ENCODE measurements at regions not wholly inside any gene's neighbourhood (a gene's known extent, or its start where the extent isn't known, plus 50 kb on each side); places are given as distances from the start of the nearest gene placed in this dataset.
"Not testable (repeated sequence)": the region's sequence is repeated elsewhere in the genome, so short reads cannot be mapped to it uniquely, and the experiment has no call there.

DNA sequence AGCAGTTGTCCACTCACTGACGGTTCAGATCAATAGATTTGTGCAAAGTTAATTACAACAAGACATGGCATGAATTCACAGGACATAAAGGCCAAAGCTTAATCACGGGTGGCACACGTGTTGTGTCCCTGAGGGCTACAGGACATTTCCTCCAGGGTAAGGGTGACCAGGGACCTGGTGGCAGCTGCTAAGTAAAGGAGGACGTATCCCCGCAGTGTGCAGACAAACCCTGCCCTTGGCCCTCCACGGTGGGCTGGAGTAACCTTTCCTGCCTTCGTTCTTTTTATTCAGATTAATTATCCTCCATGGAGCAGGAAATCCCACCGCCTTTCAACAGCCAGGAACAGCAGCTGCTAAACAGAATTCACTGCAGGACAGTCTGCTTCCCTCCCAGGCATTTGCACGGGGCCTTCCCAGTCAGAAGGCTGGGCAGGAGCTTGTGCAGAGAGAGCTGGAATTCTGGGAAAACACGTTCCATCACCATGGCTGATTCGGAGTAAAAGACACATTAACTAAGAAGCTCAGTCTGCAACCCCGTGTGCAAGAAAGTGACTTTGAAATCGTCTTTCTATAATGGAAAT lies 289.9 kb upstream of the SFSWAP start:
- no peaks in the 10 kb centered on the region for H3K4me1 Mint-ChIP-seq
- H3K27me3 Mint-ChIP-seq, result peaks cover 29% of the 10 kb centered on the region
- no peak overlapping the region for H3K4me3 Mint-ChIP-seq
- no peak for ATAC-seq
- no peak for DNase-seq
- peaks cover 8 to 47% of the 10 kb centered on the region in 2 donors for H3K9me3 Mint-ChIP-seq
- no peak overlapping the region for H3K27ac Mint-ChIP-seq

DNA sequence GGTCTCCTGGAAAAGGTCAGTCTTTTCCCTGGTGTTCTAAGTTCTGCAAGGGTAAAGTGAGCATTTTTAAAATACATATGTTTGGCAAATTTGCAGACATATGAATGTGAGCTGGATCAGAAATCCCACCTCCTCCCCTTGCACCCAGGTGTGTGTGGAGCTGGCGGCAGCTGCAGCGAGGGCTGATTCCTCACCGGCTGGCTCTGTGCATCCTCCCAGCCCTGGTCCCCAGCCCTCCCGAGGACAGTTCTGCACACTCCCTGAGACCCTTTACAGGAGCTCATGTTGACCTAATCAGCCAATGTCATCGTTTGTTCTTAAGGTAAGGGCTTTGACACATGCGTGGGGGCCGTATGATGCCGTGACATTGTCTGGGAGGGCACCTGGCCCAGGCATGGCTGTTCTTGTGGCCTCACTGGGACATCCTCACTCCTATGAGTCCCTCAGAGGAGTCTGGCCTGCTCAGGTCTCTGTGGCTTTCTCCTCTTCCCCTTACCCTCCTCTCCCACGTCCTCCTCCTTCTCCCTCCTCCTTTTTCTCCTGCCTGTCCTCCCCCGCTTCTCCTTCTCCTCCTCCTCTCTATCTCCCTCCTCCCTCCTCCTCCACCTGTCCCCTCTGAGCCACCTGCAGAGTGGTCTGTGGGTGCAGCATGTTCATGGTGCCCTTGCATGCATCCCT lies 289.2 kb upstream of the SFSWAP start:
- DNase-seq, result no peak
- Mint-ChIP-seq H3K4me1 (no peaks in the 10 kb centered on the region), H3K9me3 (peaks cover 8 to 43% of the 10 kb centered on the region in 2 donors), H3K4me3 (no peak overlapping the region), H3K27ac (peak overlapping the region in 1 of 2 donors; percentile 37), H3K27me3 (peaks cover 29% of the 10 kb centered on the region)
- no peak for ATAC-seq

DNA sequence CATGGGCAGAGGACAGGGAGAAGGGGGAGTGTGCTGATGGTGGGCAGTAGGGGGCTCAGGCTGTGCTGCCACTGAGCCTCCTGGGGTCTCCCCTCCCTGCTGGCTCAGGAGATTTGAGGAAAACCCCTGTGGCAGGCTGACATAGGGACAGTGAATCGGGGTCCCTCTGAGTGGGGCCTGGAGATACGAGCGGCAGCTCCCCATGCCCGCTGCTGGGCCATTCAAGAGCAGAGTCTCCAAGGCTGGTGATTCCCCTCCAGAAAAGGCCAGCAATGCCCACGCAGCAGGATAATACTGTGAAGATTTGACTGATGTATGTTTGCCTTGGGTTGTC lies 288.7 kb upstream of the SFSWAP start:
- Mint-ChIP-seq H3K9me3 (peaks cover 8 to 39% of the 10 kb centered on the region in 2 donors), H3K4me3 (no peak overlapping the region), H3K27ac (no peak overlapping the region), H3K27me3 (peaks cover 29% of the 10 kb centered on the region), H3K4me1 (no peaks in the 10 kb centered on the region)
- DNase-seq (no peak), ATAC-seq (no peak)

DNA sequence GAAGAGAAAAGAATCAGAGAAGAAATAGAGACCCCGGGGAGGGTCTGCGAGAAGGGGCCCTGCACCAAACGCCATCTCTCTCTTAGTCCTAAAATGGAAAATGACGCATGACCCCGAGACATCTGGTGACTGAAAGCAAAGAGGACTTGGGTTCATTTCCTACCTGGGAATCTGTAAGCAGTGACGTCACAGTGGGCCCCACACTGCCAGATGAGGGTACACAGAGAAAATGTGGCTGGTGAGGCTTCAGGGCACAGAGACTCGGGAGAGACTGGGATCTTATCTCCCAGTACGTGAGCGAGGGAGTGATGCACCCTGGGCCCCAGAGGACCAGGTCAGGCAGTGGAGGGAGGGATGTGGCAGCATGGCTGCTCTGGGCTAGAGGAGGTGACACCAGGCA lies 288.1 kb upstream of the SFSWAP start:
- no peak overlapping the region for H3K4me3 Mint-ChIP-seq
- H3K27me3 Mint-ChIP-seq, result peaks cover 29% of the 10 kb centered on the region
- H3K4me1 Mint-ChIP-seq, result no peaks in the 10 kb centered on the region
- H3K9me3 Mint-ChIP-seq, result peaks cover 8 to 36% of the 10 kb centered on the region in 2 donors
- peak overlapping the region in 1 of 2 donors; percentile 76 for H3K27ac Mint-ChIP-seq
- ATAC-seq, result no peak
- DNase-seq, result no peak

DNA sequence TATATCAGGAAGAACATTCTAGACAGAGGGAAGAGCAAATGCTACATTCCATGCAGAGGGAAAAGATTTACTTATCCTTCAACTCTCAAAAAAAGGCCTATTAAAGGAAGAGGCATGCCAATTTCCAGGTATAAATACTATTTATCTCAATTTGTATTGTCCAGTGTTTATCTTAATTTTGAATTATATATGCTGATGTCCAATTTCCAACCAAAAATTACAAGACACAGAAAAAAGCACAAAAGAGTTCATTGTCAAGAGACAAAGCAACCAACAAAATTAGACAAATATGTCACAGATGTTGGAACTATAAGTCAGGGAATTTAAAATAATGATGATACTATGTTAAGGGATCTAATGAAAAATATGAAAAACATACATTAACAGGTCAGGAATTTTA lies 286.6 kb upstream of the SFSWAP start:
- DNase-seq (no peak), ATAC-seq (no peak)
- Mint-ChIP-seq H3K9me3 (peaks cover 8 to 36% of the 10 kb centered on the region in 2 donors), H3K27ac (no peak overlapping the region), H3K27me3 (peaks cover 36% of the 10 kb centered on the region), H3K4me1 (no peaks in the 10 kb centered on the region), H3K4me3 (no peak overlapping the region)

DNA sequence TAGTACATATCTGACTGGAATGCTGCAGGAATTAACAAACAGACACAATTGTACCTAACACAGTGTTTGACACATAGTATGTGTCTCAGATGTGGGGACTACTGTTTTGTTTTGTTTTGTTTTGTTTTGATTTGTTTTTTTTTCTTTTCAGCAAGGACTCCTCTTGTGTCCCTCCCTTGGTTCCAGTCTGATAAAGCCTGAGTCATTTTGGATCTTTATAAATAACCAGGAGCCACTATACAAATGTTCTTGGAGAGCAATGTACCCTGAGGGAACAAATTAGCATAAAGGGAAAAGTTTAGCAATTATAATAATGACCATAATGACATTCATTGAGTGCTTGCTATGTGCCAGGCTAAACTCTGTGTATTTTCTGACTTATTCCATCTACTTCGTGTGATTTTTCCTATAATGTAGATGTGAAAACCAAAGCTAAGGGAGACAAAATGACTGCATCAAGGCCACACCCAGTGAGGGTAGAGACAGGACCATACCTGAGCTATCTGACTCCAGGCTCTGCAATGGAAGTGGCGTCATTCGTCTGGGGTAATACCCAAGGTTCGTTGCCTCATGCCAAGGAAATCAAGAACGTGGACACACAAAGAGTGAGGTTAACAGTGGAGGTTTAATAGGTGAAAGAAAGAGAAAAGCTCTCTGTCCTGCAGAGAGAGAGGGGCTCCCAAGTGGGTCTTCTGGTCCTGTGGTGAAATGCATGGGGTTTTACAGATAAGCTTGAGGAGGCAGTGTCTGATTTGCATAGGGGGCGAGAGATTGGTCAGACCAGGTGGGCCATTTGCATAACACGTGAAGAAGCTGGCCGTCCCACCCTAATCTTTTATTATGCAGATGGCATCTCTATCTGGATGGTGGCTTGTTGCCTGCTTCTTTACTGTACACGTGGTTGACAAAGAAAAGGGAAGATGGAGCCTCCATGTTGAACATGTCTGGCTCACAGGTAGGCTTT lies 285.5 kb upstream of the SFSWAP start:
- Mint-ChIP-seq H3K27me3 (peaks cover 41% of the 10 kb centered on the region), H3K4me1 (no peaks in the 10 kb centered on the region), H3K4me3 (no peak overlapping the region), H3K27ac (no peak overlapping the region), H3K9me3 (peaks cover 8 to 36% of the 10 kb centered on the region in 2 donors)
- DNase-seq (no peak), ATAC-seq (no peak)

DNA sequence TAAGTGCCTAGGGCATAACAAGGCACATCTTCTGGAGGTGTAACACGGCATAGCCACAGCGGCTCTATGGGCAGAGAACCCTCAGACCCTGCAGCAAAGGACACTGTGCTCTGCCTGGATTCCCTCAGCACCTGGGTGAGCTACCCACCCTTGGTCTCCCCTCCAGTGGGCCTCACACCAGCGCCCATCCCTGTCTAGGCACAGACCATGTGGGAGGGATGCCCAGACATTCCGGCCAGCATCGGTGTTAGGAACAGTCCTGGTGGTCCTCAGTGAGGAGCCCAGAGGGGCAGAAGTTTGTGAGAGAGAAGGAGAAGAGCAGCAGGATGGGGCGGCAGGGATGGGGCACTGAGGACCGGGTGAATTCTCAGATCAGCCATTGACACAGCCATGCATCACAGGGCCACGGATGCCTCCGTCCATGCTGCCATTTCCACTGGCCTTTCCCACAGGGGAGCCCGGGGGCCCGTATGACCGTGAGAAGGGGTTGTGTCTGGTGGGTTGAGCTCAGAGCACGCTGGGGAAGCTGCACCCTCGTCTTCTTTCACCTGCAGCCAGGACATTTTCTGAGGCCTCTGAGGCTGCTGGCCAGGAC lies 282.7 kb upstream of the SFSWAP start:
- Mint-ChIP-seq H3K27me3 (peaks cover 45% of the 10 kb centered on the region), H3K4me3 (no peak overlapping the region), H3K9me3 (peaks cover 8 to 26% of the 10 kb centered on the region in 2 donors), H3K4me1 (no peaks in the 10 kb centered on the region), H3K27ac (no peak overlapping the region)
- ATAC-seq (no peak), DNase-seq (no peak)

DNA sequence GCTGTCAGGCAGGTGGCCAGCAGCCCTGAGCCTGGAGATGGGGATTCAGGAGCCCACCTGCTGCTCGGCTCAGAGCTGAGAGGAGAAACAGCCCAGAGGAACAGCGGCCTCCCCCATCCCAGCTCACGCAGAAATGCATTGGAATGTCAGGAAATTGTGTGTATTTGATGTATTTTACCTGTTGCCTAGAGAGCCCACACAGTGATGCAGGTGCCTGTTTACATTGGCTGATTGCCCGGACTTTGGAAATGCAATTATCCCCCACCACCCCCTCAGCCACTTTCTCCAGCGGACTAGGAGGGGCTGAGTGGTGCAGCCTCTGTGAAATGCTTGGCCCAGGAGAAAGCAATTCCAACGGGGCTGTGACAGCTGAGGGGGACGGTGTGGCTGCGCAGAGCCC lies 281.7 kb upstream of the SFSWAP start:
- peaks cover 8 to 15% of the 10 kb centered on the region in 2 donors for H3K9me3 Mint-ChIP-seq
- H3K27ac Mint-ChIP-seq, result not testable (repeated sequence)

DNA sequence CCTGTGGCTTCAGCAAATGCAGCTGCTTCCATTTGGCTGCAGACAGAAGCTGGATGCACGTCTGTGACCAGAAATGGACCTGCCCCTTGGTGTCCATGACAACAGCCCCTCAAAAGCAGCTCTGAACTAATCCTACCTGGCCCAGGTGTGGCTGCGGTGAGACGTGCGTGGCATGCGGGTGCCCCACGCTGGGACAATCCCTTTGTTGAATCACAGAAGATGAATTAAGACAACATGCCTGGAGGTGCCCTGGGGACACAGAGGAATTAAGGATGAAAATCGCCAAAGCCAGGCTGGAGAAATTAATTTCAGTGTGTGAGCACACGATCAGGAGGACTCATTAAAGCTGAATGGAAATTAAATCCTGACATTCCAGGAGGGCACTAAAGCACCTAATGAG lies 281.2 kb upstream of the SFSWAP start:
- not testable (repeated sequence) for H3K4me3 Mint-ChIP-seq, DNase-seq, H3K27ac Mint-ChIP-seq, ATAC-seq, H3K4me1 Mint-ChIP-seq
- peaks cover 43% of the 10 kb centered on the region for H3K27me3 Mint-ChIP-seq
- peaks cover 6 to 11% of the 10 kb centered on the region in 2 donors for H3K9me3 Mint-ChIP-seq

More for the DNA sequence above, 281.7 kb upstream of the SFSWAP start:
- DNase-seq, H3K4me3 Mint-ChIP-seq, ATAC-seq, H3K4me1 Mint-ChIP-seq: not testable (repeated sequence)
- H3K27me3 Mint-ChIP-seq, result peaks cover 38% of the 10 kb centered on the region

DNA sequence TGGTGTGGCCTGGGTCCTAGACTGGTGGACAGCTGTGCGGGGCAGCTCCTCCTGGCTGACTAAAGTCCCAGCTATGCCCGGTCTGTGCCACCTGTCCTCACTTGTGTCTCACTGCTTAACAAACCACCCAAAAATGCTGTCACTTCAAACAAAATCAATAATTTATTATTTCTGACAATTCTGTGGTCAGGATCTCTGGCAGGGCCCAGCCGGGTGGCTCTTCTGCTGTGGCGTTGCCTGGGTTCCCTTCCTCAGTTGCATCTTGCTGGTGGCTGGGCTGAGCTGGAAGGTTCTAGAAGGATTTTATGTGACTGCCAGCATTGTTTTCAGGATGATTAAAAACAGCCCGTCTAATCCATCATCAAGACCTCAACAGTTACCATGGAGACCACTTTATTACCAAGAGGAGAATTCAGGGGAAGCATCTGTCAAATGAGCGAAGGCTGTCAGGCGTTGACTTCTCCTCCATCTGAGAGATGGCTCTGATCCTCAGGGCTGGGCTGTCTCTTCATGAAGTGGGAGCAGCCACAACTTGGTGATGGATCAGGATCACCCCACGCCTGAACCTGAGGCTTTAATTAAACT lies 280.6 kb upstream of the SFSWAP start:
- H3K27me3 Mint-ChIP-seq, result peaks cover 48% of the 10 kb centered on the region

DNA sequence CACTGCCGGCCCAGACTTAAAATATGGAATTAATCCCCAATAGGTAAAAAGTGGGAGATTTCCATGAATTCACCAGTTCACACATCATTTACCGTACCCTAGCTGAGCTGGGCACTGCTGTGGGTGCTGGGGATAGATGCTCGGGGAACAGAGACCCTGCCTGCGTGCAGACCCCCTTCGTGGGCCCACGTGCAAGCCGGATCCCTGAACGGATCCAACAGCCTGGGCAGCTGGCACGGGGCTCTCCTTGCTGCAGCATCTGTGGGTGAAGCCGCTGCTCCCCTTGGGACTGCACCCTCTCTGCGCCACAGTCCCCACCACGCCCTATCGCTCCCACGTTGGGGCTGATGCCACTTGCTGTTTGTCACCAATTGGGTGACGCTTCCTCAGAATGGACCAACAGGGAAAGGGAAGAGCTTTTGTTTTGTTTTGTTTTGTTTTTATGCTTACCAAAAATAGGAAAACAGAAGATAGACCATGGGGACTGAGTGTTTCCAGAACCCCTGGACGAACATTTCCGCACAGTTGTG lies 279.7 kb upstream of the SFSWAP start:
- not testable (repeated sequence) for ATAC-seq, H3K4me3 Mint-ChIP-seq, H3K4me1 Mint-ChIP-seq, H3K27ac Mint-ChIP-seq, H3K9me3 Mint-ChIP-seq, DNase-seq
- peaks cover 55% of the 10 kb centered on the region for H3K27me3 Mint-ChIP-seq

More for the DNA sequence above, 280.6 kb upstream of the SFSWAP start:
- Mint-ChIP-seq H3K4me1 (peaks cover 8% of the 10 kb centered on the region), H3K4me3 (no peak overlapping the region), H3K27ac (no peak overlapping the region), H3K9me3 (peaks cover 3 to 5% of the 10 kb centered on the region in 2 donors)
- DNase-seq, result no peak
- no peak for ATAC-seq

DNA sequence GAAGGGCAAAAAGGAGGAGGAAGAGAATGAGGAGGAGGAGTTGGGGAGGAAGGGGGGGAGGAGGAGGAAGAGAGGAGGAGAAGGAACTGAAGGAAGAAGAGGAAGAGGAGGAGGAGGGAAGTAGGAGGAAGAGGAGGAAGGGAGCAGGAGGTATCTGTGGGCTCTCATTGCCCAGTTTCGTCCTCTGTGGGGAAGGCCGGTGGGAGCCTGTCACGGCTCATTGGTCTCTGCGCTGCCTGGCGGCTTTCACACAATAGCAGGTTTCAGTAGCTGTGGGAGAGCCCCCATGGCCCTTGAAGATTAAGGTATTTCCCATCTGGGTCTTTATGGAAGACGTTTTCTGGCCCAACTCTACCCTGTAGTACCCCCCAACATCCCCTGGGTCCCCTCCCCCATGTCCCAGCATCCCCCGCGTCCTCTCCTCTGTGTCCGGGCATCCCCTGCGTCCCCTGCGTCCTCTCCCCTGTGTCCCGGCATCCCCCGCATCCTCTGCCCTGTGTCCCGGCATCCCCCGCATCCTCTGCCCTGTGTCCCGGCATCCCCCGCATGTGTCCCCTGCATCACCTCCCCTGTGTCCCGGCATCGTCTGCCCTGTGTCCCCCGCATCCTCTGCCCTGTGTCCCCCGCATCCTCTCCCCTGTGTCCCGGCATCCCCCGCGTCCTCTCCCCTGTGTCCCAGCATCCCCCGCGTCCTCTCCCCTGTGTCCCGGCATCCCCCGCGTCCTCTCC lies 278.2 kb upstream of the SFSWAP start:
- Mint-ChIP-seq H3K4me3 (no peak overlapping the region), H3K27me3 (peaks cover 65% of the 10 kb centered on the region), H3K27ac (no peak overlapping the region), H3K4me1 (peaks cover 8% of the 10 kb centered on the region), H3K9me3 (no peaks in the 10 kb centered on the region)
- DNase-seq, result no peak
- ATAC-seq, result peak; percentile 20

DNA sequence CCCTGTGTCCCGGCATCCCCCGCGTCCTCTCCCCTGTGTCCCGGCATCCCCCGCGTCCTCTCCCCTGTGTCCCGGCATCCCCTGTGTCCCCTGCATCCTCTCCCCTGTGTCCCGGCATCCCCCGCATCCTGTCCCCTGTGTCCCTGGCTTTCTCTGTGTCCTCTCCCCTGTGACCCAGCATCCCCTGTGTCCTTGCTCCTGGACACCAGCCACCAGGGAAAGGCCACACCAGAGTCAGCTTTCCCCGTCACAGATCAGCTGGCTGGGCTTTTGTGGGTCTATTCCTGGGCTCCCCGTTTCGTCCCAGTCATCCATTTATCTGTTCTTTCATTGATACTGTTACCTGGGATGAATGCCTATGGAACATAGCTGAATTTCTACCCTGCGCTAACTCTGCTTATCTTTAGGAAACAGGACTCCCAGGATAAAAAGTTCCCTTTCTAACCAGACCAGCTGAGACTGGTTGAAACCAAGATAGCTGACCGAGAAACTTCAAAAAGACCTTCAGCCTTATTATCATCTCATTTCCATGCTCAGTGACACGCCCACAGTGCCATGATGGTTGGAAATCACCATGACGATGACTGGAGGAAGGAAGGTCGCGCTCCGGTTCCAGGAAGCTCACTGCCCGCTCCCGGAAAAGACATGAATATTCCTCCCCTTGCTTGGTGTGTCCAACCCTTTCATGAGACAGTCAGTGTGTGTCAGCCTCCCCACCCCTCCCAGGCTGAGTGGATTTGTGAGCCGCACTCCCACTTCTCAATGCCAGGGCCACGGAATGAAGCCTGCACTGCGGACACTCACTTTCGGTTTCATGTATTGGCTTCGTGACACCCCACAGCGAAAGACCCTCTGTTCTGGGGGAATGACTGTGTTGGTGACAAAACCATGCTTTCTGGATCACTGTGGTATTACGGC lies 276.4 kb upstream of the SFSWAP start:
- Mint-ChIP-seq H3K9me3 (no peaks in the 10 kb centered on the region), H3K4me3 (peak overlapping the region in 1 of 2 donors; percentile 45), H3K27ac (no peak overlapping the region), H3K4me1 (peaks cover 8% of the 10 kb centered on the region), H3K27me3 (peaks cover 60% of the 10 kb centered on the region)
- DNase-seq (no peak), ATAC-seq (no peak)
